H1 (cell line): ENCODE measurements at regions not wholly inside any gene's neighbourhood (a gene's known extent, or its start where the extent isn't known, plus 50 kb on each side); places are given as distances from the start of the nearest gene placed in this dataset.

Experiments used
- BCL11A ChIP-seq, 2 experiments: IDR thresholded peaks; one replicate each; pipeline ENCODE4 v1.6.1; 2011; ENCODE audit warnings: low read depth in 2 of 2, low read length in 2 of 2, mild to moderate bottlenecking in 2 of 2
- BRCA1 ChIP-seq: IDR thresholded peaks from 2 replicates; pipeline ENCODE4 v1.6.1; 2012; ENCODE audit warnings: low read depth, low read length, improper control_type of control experiment
- CBX5 ChIP-seq: fragments of 300-800, 300-1000 bp; sonication (generic); IDR thresholded peaks from 2 replicates; pipeline ENCODE4 v1.7.1; 2016; ENCODE audit warnings: antibody characterized with exemption, low read length, low read depth
- CHD7 ChIP-seq: fragments of 300-600 bp; sonication (generic); IDR thresholded peaks from 2 replicates; pipeline ENCODE4 v1.7.1; 2012; ENCODE audit warnings: low read length, moderate library complexity, mild to moderate bottlenecking, inconsistent platforms; ENCODE audit not compliant: insufficient replicate concordance
- EZH2 ChIP-seq: fragments of 200-600 bp; sonication (generic); IDR thresholded peaks from 2 replicates; pipeline ENCODE4 v1.7.1; 2012; ENCODE audit warnings: low read depth, mild to moderate bottlenecking, moderate library complexity, low read length, inconsistent platforms; ENCODE audit not compliant: severe bottlenecking
- GTF2F1 ChIP-seq: IDR thresholded peaks from 2 replicates; pipeline ENCODE4 v1.6.1; 2012; ENCODE audit warnings: low read depth, low read length, improper control_type of control experiment, borderline replicate concordance
- JUN ChIP-seq: IDR thresholded peaks from 2 replicates; pipeline ENCODE4 v1.6.1; 2011; ENCODE audit warnings: low read depth, mild to moderate bottlenecking, improper control_type of control experiment, low read length
- RAD21 ChIP-seq, 2 experiments: IDR thresholded peaks in 1 of 2; conservative IDR thresholded peaks in 1 of 2; 2 replicates each; pipeline ENCODE4 v1.6.1; 2011; ENCODE audit warnings: low read depth in 2 of 2, low read length in 2 of 2, improper control_type of control experiment in 1 of 2, inconsistent platforms in 1 of 2, mild to moderate bottlenecking in 1 of 2, moderate library complexity in 1 of 2
- RFX5 ChIP-seq: IDR thresholded peaks from 2 replicates; pipeline ENCODE4 v1.6.1; 2011; ENCODE audit warnings: low read depth, low read length, improper control_type of control experiment, borderline replicate concordance
- TAF7 ChIP-seq: optimal IDR thresholded peaks from 2 replicates; pipeline ENCODE3; 2011; ENCODE audit warnings: low read depth, mild to moderate bottlenecking, inconsistent platforms, low read length, moderate library complexity, borderline replicate concordance

DNA sequence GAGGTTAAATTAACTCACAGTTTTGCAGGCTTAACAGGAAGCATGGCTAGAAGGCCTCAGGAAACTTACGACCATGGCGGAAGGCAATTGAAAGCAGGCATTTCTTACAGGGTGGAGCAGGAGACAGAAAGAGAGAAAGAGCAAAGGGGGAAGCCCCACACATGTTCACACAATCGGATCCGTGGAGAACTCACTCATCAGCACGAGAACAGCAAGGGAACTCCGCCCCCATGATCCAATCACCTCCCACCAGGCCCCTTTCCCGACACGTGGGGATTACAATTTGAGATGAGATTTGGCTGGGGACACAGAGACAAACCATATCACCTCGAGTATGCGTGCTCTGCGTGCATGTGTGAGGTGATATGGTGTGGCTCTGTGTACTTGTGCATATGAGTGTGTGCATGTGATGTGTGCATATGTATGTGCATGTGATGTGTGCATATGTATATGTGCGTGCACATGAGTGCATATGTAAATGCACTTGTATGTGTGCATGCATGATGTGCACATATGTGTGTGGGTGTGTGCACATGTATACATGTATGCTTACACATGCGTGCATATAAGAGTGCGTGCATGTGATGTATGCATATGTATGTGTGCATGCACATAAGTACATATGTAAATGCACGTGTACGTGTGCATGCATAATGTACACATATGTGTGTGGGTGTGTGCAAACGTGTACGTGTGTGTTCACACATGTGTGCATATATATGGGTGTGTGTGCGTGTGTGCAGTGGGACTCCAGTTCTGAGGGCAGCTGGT, 108.7 kb upstream of the HDAC4 start (continued):
- no peak for TF ChIP-seq CHD7
- no peak for TF ChIP-seq BRCA1
- TF ChIP-seq CBX5: no peak
- no peak for TF ChIP-seq RAD21 (IDR thresholded peaks at IDR 0.05 in 1 of 2, conservative IDR thresholded peaks at IDR 0.05 in 1 of 2; ENCODE audit: low read depth in 2 of 2, low read length in 2 of 2)
- TF ChIP-seq BCL11A (IDR thresholded peaks at IDR 0.05; ENCODE audit: low read depth in 2 of 2, low read length in 2 of 2): no peak
- TF ChIP-seq GTF2F1: no peak
- no peak for TF ChIP-seq EZH2
- TF ChIP-seq TAF7: no peak
- no peak for TF ChIP-seq RFX5
- TF ChIP-seq JUN: no peak
